ENCODE measurements at regions not wholly inside any gene's neighbourhood (a gene's known extent, or its start where the extent isn't known, plus 50 kb on each side); places are given as distances from the start of the nearest gene placed in this dataset.

DNA sequence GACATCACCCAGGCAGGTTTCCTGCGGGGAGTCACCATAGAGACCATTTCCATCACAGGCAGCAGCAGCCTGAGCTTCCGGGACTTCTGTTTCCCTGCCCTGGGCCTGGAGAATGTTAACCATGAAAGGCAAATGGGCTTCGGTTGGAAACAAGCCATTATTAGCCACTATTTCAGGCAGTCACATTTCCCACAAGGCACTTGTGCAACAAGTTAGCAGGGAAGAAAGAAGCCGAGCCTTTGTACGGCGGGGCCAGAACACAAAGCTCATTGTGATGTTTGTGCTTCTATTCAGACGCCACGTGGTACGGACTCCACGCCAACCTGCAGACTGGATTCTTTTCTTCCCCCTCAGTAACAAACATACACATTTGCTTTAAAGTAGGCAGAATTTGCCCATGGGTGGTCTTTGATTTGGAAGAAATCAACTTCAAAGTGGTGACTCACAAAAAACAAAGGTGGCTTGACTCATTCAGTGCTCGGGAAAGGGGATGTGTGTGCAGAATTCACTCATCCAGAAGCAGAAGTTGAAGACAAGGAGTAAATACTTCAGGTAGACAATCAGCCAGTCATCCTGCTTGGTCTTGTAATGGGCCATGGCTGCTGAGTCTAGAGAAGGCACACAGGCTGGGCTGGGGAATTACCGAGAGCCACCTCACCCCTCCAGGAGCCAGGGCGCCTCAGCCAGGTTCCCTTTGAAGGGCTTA, 154.2 kb upstream of the PRMT8 start:
- peak; percentile 47 for DNase-seq (ENCODE audit: low spot score)

GRCh38 chr12:3337944-3338343, 153.1 kb upstream of the PRMT8 start:
- no peak for DNase-seq (ENCODE audit: low spot score)

DNA sequence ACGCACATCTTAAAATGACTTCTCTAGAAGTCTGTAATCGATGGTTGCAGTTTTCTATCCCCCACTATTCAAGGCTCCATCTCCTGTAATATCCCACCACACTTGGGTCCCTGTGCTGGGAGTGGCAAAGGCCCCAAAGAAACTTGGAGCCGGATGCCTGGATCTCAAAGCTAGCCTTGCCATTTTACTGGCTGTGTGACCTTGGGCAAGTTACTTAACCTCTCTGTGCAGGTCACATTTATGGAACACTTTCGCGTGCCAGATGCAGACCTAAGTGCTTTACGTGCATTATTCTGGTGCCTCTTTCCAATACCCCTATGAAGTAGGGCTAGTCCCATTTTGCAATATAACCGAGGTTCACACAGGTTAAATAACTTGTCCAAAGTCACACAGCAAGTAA, 151.8 kb upstream of the PRMT8 start:
- no peak for DNase-seq (ENCODE audit: low spot score)

DNA sequence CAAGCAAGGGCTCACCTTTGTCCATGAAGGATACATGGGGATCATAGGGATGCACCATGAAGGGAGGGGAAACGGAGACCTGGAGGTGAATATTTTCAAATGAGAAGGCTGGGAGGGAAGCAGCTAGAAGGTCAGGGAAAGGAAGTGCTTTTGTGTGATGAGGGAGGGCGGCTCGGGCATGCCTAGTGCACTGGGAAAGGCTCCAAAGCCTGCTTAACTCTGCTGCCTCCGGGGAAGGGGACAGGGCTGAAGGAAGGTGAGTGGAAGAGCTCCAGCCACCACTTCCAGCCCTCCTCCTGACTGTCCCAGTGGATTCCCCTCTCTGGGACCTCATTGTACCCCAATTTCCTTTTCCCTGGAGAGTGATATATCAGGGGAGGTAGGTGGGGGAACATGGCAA, 149.4 kb upstream of the PRMT8 start:
- DNase-seq (ENCODE audit: low spot score) = no peak

- no peak for DNase-seq (ENCODE audit: low spot score)
Observed at GRCh38 chr12:3342051-3342450, 149.0 kb upstream of the PRMT8 start.

GRCh38 chr12:3348055-3348454, 142.9 kb upstream of the PRMT8 start:
- no peak for DNase-seq (ENCODE audit: low spot score)

- DNase-seq (ENCODE audit: low spot score) = no peak
Observed at GRCh38 chr12:3350432-3350831, 140.6 kb upstream of the PRMT8 start.

DNA sequence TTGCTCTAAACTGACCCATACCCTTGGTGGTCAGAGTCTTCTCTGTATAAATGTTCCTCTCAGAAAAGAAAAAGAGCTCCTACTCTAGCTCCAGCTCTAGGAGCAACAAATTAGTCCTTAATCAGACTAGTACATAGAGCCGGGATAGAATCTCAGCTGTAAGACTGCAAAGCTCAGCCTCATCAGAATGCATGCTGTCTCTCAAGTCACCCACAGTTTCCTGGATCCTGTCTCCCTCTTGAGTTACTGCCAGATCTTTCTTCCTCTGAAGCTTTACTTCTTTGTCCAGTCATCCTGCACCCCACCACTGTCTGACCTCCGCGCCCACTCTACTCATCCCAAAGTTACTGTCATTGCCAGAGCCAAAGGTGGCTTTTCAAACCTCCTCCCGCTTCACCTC, 139.3 kb upstream of the PRMT8 start:
- no peak for DNase-seq (ENCODE audit: low spot score)

GRCh38 chr12:3352230-3352629, 138.8 kb upstream of the PRMT8 start:
- no peak for DNase-seq (ENCODE audit: low spot score)

GRCh38 chr12:3353621-3354020, 137.4 kb upstream of the PRMT8 start:
- DNase-seq (ENCODE audit: low spot score) = no peak

DNA sequence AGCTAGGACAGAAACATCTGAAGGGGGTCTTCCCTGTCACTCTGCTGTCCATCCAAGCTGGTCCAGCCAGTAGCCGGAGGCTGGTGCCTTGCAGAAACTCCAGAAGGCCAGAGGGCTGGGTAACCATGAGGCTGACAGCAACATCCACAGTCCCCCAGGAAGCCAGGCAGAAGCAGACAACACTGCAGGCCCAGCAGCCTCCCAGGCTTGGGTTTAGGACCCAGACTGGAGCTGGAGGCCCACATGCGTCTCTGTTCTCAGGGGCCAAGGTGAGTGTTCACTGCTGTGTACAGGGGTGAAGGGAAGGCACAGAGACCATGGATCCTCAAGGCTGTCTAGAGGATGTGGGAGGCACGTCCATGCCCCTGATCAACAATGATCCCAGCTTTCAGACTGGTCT, 136.4 kb upstream of the PRMT8 start:
- no peak for DNase-seq (ENCODE audit: low spot score)

DNA sequence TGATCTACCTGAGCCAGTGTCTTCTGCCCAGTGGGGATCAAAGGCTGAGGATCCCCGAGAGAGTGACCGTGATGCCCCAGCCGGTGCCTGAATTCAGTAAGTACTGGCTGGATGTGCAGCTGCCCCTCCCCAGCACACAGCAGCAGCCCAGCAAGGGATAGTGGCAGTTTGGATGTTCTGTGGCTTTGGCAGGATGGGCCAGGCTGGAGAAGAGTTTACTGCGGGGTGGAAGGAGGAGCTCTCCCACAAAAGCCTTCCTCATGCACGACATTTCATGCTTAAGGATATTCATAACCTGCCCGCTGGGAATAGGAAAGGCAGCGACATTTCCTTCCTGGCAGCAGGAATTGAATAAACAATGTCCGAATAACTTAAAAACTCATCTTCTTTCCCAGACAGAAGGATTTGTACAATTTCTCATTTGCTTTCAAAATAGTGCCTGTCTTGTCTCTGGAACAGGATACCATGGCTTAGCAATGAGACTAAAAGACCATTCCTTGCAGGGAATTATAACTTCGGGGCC, 135.6 kb upstream of the PRMT8 start:
- no peak for DNase-seq (ENCODE audit: low spot score)

GRCh38 chr12:3357950-3358525, 133.0 kb upstream of the PRMT8 start:
- no peak for DNase-seq (ENCODE audit: low spot score)

GRCh38 chr12:3359478-3359877, 131.5 kb upstream of the PRMT8 start:
- DNase-seq (ENCODE audit: low spot score) = no peak

GRCh38 chr12:3361146-3361545, 129.9 kb upstream of the PRMT8 start:
- no peak for DNase-seq (ENCODE audit: low spot score)

DNA sequence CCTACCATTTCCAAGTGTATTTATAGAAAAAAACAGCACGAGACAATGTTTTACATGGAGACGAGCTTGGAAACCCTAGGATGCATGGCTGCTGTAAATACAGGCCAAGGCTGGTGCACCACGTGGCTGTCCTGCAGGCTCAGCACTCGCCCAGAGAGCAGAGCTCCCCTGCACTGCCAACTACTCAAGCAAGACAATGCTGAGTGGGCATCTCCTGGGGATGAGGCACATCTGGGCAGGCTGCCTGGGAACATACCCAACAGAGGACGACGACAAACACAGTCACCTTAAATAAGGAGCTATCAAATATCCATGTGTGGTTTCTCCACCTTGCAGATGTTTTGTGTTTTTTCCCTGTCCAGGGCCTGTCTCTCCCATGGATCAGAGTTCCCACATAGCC, 128.3 kb upstream of the PRMT8 start:
- no peak for DNase-seq (ENCODE audit: low spot score)

- no peak for DNase-seq (ENCODE audit: low spot score)
Observed at GRCh38 chr12:3363608-3364007, 127.4 kb upstream of the PRMT8 start.

DNA sequence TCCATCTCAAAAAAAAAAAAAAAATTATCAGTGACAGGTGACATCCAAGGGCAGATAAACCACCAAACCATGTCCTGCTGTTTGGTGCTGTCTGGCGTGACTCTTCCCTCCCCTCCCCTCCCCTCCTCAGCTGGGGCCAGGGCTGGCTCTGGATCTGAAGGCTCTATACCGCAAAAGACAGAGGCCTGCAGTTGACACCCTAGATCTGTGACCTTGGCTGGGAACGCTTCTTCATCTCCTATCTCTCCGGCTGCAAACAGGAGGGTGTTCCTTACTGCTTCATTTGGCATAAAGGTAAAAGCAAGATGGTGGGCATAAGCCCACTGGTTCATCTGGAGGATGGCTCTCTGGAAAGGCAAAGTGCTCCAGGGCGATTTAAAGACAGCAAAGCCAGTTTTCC, 126.8 kb upstream of the PRMT8 start:
- DNase-seq (ENCODE audit: low spot score) = no peak

- no peak for DNase-seq (ENCODE audit: low spot score)
Observed at GRCh38 chr12:3364661-3365462, 126.1 kb upstream of the PRMT8 start.

- DNase-seq (ENCODE audit: low spot score) = no peak
Observed at GRCh38 chr12:3365463-3366411, 125.3 kb upstream of the PRMT8 start.

GRCh38 chr12:3366451-3367110, 124.4 kb upstream of the PRMT8 start:
- no peak for DNase-seq (ENCODE audit: low spot score)
